ENCODE measurements at regions not wholly inside any gene's neighbourhood (a gene's known extent, or its start where the extent isn't known, plus 50 kb on each side); places are given as distances from the start of the nearest gene placed in this dataset.

- no peak for TF ChIP-seq POLR2AphosphoS5 (IDR thresholded peaks at IDR 0.05)
- no peak for TF ChIP-seq EP300 (IDR thresholded peaks at IDR 0.05)
- no peak for TF ChIP-seq CTCF (IDR thresholded peaks at IDR 0.05)
- no peak for TF ChIP-seq POLR2A (IDR thresholded peaks at IDR 0.05)
These were observed 150.6 kb upstream of the ZFHX3 start for GRCh38 chr16:73198481-73198880.

All from upper lobe of left lung (tissue), 4 donors.